CD14-positive monocyte (primary cell): ENCODE measurements at regions not wholly inside any gene's neighbourhood (a gene's known extent, or its start where the extent isn't known, plus 50 kb on each side); places are given as distances from the start of the nearest gene placed in this dataset.
"Not testable (repeated sequence)": the region's sequence is repeated elsewhere in the genome, so short reads cannot be mapped to it uniquely, and the experiment has no call there.

Experiments used
- DNase-seq, 3 donors: peaks; one replicate each; pipeline ENCODE4 v3.0.0-alpha.2; 2011 to 2022
- H2AFZ ChIP-seq: 2 replicates; pipeline ENCODE4 v1.6.0; 2012; ENCODE audit warnings: mild to moderate bottlenecking, low read depth, low read length, inconsistent platforms; ENCODE audit not compliant: insufficient read depth, poor library complexity, severe bottlenecking
- H3K27ac ChIP-seq, 2 donors: 1 replicate in 1 of 2; 2 replicates in 1 of 2; pipeline ENCODE4 v1.5.1; 2012 to 2013; ENCODE audit warnings: low read length in 2 of 2, control low read depth in 1 of 2, inconsistent platforms in 1 of 2, low read depth in 1 of 2, mild to moderate bottlenecking in 1 of 2
- H3K27me3 ChIP-seq, 2 donors: one replicate each; pipeline versions ENCODE4 v1.6.0 to v1.6.1; 2011 to 2013; ENCODE audit warnings: low read length in 2 of 2; ENCODE audit not compliant: control insufficient read depth in 2 of 2, insufficient read depth in 2 of 2
- H3K36me3 ChIP-seq, 2 donors: replicated peaks in 1 of 2; 1 replicate in 1 of 2; 2 replicates in 1 of 2; pipeline versions ENCODE4 v1.5.1 to v1.6.1; 2012 to 2013; ENCODE audit warnings: low read length in 2 of 2, control low read depth in 1 of 2, inconsistent platforms in 1 of 2, mild to moderate bottlenecking in 1 of 2; ENCODE audit not compliant: insufficient read depth in 2 of 2, control insufficient read depth in 1 of 2
- H3K4me1 ChIP-seq, 2 donors: 1 replicate in 1 of 2; 2 replicates in 1 of 2; pipeline versions ENCODE4 v1.5.1 to v1.6.1; 2012 to 2013; ENCODE audit warnings: low read length in 2 of 2, control low read depth in 1 of 2, inconsistent platforms in 1 of 2, mild to moderate bottlenecking in 1 of 2, moderate library complexity in 1 of 2; ENCODE audit not compliant: insufficient read depth in 2 of 2, control insufficient read depth in 1 of 2
- H3K4me2 ChIP-seq: replicated peaks from 2 replicates; pipeline ENCODE3; 2012; ENCODE audit warnings: low read length, moderate library complexity, mild to moderate bottlenecking; ENCODE audit not compliant: poor library complexity, severe bottlenecking; ENCODE audit errors: extremely low read depth
- H3K4me3 ChIP-seq, 3 experiments: fragments of 200-600 bp in 1 of 3; sonication (generic) in 1 of 3; replicated peaks in 1 of 3; 1 replicate in 2 of 3; 2 replicates in 1 of 3; pipeline ENCODE4 v1.5.1; 2011 to 2013; ENCODE audit warnings: low read length in 3 of 3, mild to moderate bottlenecking in 3 of 3, control low read depth in 2 of 3, low read depth in 2 of 3, inconsistent platforms in 1 of 3, moderate library complexity in 1 of 3
- H3K79me2 ChIP-seq: 2 replicates; pipeline ENCODE4 v1.6.0; 2012; ENCODE audit warnings: mild to moderate bottlenecking, control low read depth, inconsistent platforms, low read length, moderate library complexity; ENCODE audit not compliant: insufficient read depth
- H3K9ac ChIP-seq: 2 replicates; pipeline ENCODE4 v1.6.0; 2017; ENCODE audit warnings: low read length, mild to moderate bottlenecking; ENCODE audit not compliant: insufficient read depth, poor library complexity, severe bottlenecking
- H3K9me3 ChIP-seq, 2 donors: replicated peaks in 1 of 2; 1 replicate in 1 of 2; 2 replicates in 1 of 2; pipeline versions ENCODE4 v1.5.1 to v1.6.1; 2012 to 2013; ENCODE audit warnings: low read length in 2 of 2, control low read depth in 1 of 2; ENCODE audit not compliant: control insufficient read depth in 1 of 2, insufficient read depth in 1 of 2
- H4K20me1 ChIP-seq: 2 replicates; pipeline ENCODE4 v1.6.0; 2012; ENCODE audit warnings: mild to moderate bottlenecking, low read length, control low read depth, moderate library complexity; ENCODE audit not compliant: insufficient read depth
- H3K27ac Mint-ChIP-seq, 7 donors: one replicate each; pipeline ENCODE4 v1.8.0; 2020; ENCODE audit warnings: mild to moderate bottlenecking in 7 of 7, mixed read lengths in 7 of 7, moderate library complexity in 6 of 7, inconsistent platforms in 2 of 7
- H3K27me3 Mint-ChIP-seq, 3 donors: one replicate each; pipeline ENCODE4 v1.8.0; 2021 to 2022; ENCODE audit warnings: low read depth in 3 of 3, mild to moderate bottlenecking in 3 of 3, mixed read lengths in 3 of 3, moderate library complexity in 3 of 3, inconsistent platforms in 1 of 3
- H3K36me3 Mint-ChIP-seq, 2 donors: one replicate each; pipeline ENCODE4 v1.8.0; 2020; ENCODE audit warnings: mixed read lengths in 2 of 2, inconsistent platforms in 1 of 2, mild to moderate bottlenecking in 1 of 2
- H3K4me1 Mint-ChIP-seq: one replicate; pipeline ENCODE4 v1.8.0; 2020; ENCODE audit warnings: mild to moderate bottlenecking, mixed read lengths
- H3K4me3 Mint-ChIP-seq, 2 donors: one replicate each; pipeline ENCODE4 v1.8.0; 2020; ENCODE audit warnings: mild to moderate bottlenecking in 2 of 2, mixed read lengths in 2 of 2, moderate library complexity in 1 of 2
- H3K9me3 Mint-ChIP-seq, 7 donors: one replicate each; pipeline ENCODE4 v1.8.0; 2020 to 2022; ENCODE audit warnings: mixed read lengths in 7 of 7, mild to moderate bottlenecking in 6 of 7, moderate library complexity in 6 of 7, inconsistent platforms in 2 of 7
- CTCF ChIP-seq: fragments of 200-600 bp; IDR thresholded peaks from one replicate; pipeline ENCODE4 v1.8.0; 2022; ENCODE audit warnings: antibody characterized with exemption, mild to moderate bottlenecking
- WGBS: methylation state at CpG from one replicate; pipeline ENCODE4 v1.1.5; 2013; ENCODE audit warnings: missing lambda C conversion rate; ENCODE audit not compliant: insufficient coverage; 5-methylcytosine and 5-hydroxymethylcytosine counted together
- intact Hi-C, 2 donors: fragments of 100-400 bp; cut with micrococcal nuclease; formaldehyde crosslinking; loops; one replicate each; pipeline versions ENCODE4 v1.15.0 to v1.15.1; 2023

DNA sequence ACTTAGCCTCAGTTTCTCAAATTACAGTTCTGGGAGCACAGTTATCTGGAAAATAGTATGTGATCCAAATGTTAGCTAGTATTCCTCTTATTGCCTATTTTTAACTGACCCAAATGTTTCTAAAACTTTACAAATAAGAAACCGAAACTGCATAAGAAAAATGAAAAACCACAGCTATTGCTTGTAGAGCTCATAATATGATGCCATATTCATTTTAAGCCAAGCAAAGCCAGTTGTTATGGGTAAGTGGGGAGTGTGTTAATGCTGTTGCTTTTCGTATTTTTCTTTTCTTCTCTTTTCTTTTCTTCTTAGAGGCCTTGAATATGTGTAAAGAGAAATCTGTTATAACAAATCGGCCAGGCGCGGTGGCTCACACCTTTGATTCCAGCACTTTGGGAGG is 447.4 kb upstream of the TUSC1 start:
- H3K9me3 ChIP-seq = peaks cover 0 to 4% of the 10 kb centered on the region in 2 donors
- no peaks in the 10 kb centered on the region for H3K79me2 ChIP-seq
- intact Hi-C loops = no loop called here
- Mint-ChIP-seq H3K9me3 (peaks cover 0 to 6% (median 2%) of the 10 kb centered on the region in 7 donors), H3K27me3 (peaks cover 0 to 2% (median 0%) of the 10 kb centered on the region in 3 donors), H3K27ac (no peak overlapping the region), H3K4me3 (no peak overlapping the region), H3K36me3 (no peaks in the 10 kb centered on the region), H3K4me1 (no peaks in the 10 kb centered on the region)
- DNase-seq = no peak
- no peak overlapping the region for H3K9ac ChIP-seq
- H3K27me3 ChIP-seq = no peaks in the 10 kb centered on the region
- TF ChIP-seq CTCF = no peak
- H3K36me3 ChIP-seq = no peaks in the 10 kb centered on the region
- no peak overlapping the region for H3K4me2 ChIP-seq
- H4K20me1 ChIP-seq = no peaks in the 10 kb centered on the region
- H3K27ac ChIP-seq = no peak overlapping the region
- WGBS = no CpG with 5 or more reads among the region's 5 CpGs
- no peak overlapping the region for H3K4me3 ChIP-seq
- no peaks in the 10 kb centered on the region for H3K4me1 ChIP-seq
- no peak overlapping the region for H2AFZ ChIP-seq

GRCh38 chr9:26116085-26116484 is 437.8 kb upstream of the TUSC1 start:
- H4K20me1 ChIP-seq, H3K27me3 Mint-ChIP-seq, H3K4me1 ChIP-seq, H3K79me2 ChIP-seq, H3K9ac ChIP-seq, H2AFZ ChIP-seq, H3K4me3 ChIP-seq, intact Hi-C loops, H3K4me3 Mint-ChIP-seq, H3K4me1 Mint-ChIP-seq, H3K36me3 ChIP-seq, H3K27me3 ChIP-seq, DNase-seq, H3K27ac ChIP-seq, H3K36me3 Mint-ChIP-seq, H3K4me2 ChIP-seq, H3K27ac Mint-ChIP-seq: not testable (repeated sequence)
- H3K9me3 ChIP-seq = peaks cover 0 to 10% of the 10 kb centered on the region in 2 donors
- peaks cover 2 to 10% (median 3%) of the 10 kb centered on the region in 7 donors for H3K9me3 Mint-ChIP-seq
- WGBS = 20% methylated on average over 1 of the region's 2 CpGs
